DOHH2 (cell line): ENCODE measurements at regions not wholly inside any gene's neighbourhood (a gene's known extent, or its start where the extent isn't known, plus 50 kb on each side); places are given as distances from the start of the nearest gene placed in this dataset.

ENCODE experiments used
- H3F3A ChIP-seq: fragments of 200-600 bp; sonication (generic), shearing (Covaris generic); 2 replicates; pipeline ENCODE4 v1.6.0; 2016; ENCODE audit warnings: antibody characterized with exemption, mild to moderate bottlenecking; ENCODE audit not compliant: control insufficient read depth, insufficient read depth
- H3K27ac ChIP-seq: fragments of 200-600 bp; sonication (generic); 2 replicates; pipeline ENCODE4 v1.5.1; 2014; ENCODE audit warnings: low read depth, mild to moderate bottlenecking, low read length, moderate library complexity
- H3K27me3 ChIP-seq: fragments of 200-600 bp; sonication (generic); 2 replicates; pipeline ENCODE4 v1.6.1; 2014; ENCODE audit warnings: mild to moderate bottlenecking, low read length, mixed read lengths; ENCODE audit not compliant: control insufficient read depth
- H3K36me3 ChIP-seq: fragments of 200-600 bp; sonication (generic); 2 replicates; pipeline ENCODE4 v1.6.1; 2014; ENCODE audit warnings: mild to moderate bottlenecking, low read length, moderate library complexity, mixed read lengths; ENCODE audit not compliant: control insufficient read depth
- H3K4me1 ChIP-seq: fragments of 200-600 bp; sonication (generic); 2 replicates; pipeline ENCODE4 v1.6.1; 2014; ENCODE audit warnings: mild to moderate bottlenecking, low read length, mixed read lengths; ENCODE audit not compliant: control insufficient read depth
- H3K4me2 ChIP-seq: fragments of 200-600 bp; sonication (generic); 2 replicates; pipeline ENCODE4 v1.6.0; 2014; ENCODE audit warnings: mild to moderate bottlenecking, low read length, moderate library complexity
- H3K4me3 ChIP-seq: fragments of 200-600 bp; sonication (generic); 2 replicates; pipeline ENCODE4 v1.5.1; 2014; ENCODE audit warnings: mild to moderate bottlenecking, low read length, mixed read lengths
- H3K79me2 ChIP-seq: fragments of 200-600 bp; sonication (generic); 2 replicates; pipeline ENCODE4 v1.6.1; 2014; ENCODE audit warnings: mild to moderate bottlenecking, low read length, mixed read lengths; ENCODE audit not compliant: control insufficient read depth
- H3K9me2 ChIP-seq: fragments of 200-600 bp; sonication (generic); replicated peaks from 2 replicates; pipeline ENCODE4 v1.6.1; 2014; ENCODE audit warnings: mild to moderate bottlenecking, low read length, mixed read lengths; ENCODE audit not compliant: control insufficient read depth
- H3K9me3 ChIP-seq: fragments of 200-600 bp; sonication (generic); 2 replicates; pipeline ENCODE4 v1.6.1; 2014; ENCODE audit warnings: antibody characterized with exemption, low read length, mixed read lengths; ENCODE audit not compliant: control insufficient read depth, insufficient read depth
- H4K20me1 ChIP-seq: fragments of 200-600 bp; sonication (generic); 2 replicates; pipeline ENCODE4 v1.6.0; 2014; ENCODE audit warnings: low read depth, mild to moderate bottlenecking, antibody characterized with exemption, low read length, moderate library complexity; ENCODE audit not compliant: control insufficient read depth, insufficient read depth
- CTCF ChIP-seq: fragments of 200-600 bp; sonication (generic); IDR thresholded peaks from one replicate; pipeline ENCODE4 v1.5.1; 2014; ENCODE audit warnings: antibody characterized with exemption, mild to moderate bottlenecking, low read depth, low read length; ENCODE audit not compliant: poor library complexity, severe bottlenecking
- EZH2phosphoT487 ChIP-seq: fragments of 200-600 bp; sonication (generic); IDR thresholded peaks from 2 replicates; pipeline ENCODE4 v1.6.1; 2017; ENCODE audit warnings: borderline replicate concordance, mild to moderate bottlenecking, antibody characterized with exemption, low read length, moderate library complexity, mixed read lengths

- Histone ChIP-seq H3K9me2 (no peaks in the 10 kb centered on the region), H3F3A (no peaks in the 10 kb centered on the region), H3K79me2 (no peaks in the 10 kb centered on the region), H3K36me3 (no peaks in the 10 kb centered on the region), H3K27ac (no peak overlapping the region), H3K9me3 (0 out of 2 replicates have a peak, but pooled peaks cover 2% of the 10 kb centered on the region), H4K20me1 (no peaks in the 10 kb centered on the region), H3K4me1 (no peaks in the 10 kb centered on the region), H3K4me2 (no peak overlapping the region), H3K27me3 (no peaks in the 10 kb centered on the region), H3K4me3 (no peak overlapping the region)
- no peak for TF ChIP-seq EZH2phosphoT487
- no peak for TF ChIP-seq CTCF
Measured at GRCh38 chr5:81904861-81905260, 67.0 kb upstream of the ATG10 start.

GRCh38 chr5:81904166-81904565 is 67.7 kb upstream of the ATG10 start:
- Histone ChIP-seq H3K9me3 (0 out of 2 replicates have a peak, but pooled peaks cover 2% of the 10 kb centered on the region), H3K4me3 (no peak overlapping the region), H3K27me3 (no peaks in the 10 kb centered on the region), H3K4me1 (no peaks in the 10 kb centered on the region), H3F3A (no peaks in the 10 kb centered on the region), H3K36me3 (no peaks in the 10 kb centered on the region), H3K9me2 (no peaks in the 10 kb centered on the region), H4K20me1 (no peaks in the 10 kb centered on the region), H3K27ac (no peak overlapping the region), H3K4me2 (no peak overlapping the region), H3K79me2 (no peaks in the 10 kb centered on the region)
- no peak for TF ChIP-seq EZH2phosphoT487
- TF ChIP-seq CTCF = no peak

- Histone ChIP-seq H3K4me3 (no peak overlapping the region), H3K36me3 (no peaks in the 10 kb centered on the region), H3K27me3 (no peaks in the 10 kb centered on the region), H3K4me2 (no peak overlapping the region), H3K9me2 (no peaks in the 10 kb centered on the region), H3F3A (no peaks in the 10 kb centered on the region), H3K9me3 (0 out of 2 replicates have a peak, but pooled peaks cover 2% of the 10 kb centered on the region), H3K27ac (no peak overlapping the region), H3K79me2 (no peaks in the 10 kb centered on the region), H4K20me1 (no peaks in the 10 kb centered on the region), H3K4me1 (no peaks in the 10 kb centered on the region)
- TF ChIP-seq CTCF = no peak
- no peak for TF ChIP-seq EZH2phosphoT487
Measured at GRCh38 chr5:81901586-81901985, 70.2 kb upstream of the ATG10 start.

GRCh38 chr5:81899123-81899522 is 72.7 kb upstream of the ATG10 start:
- Histone ChIP-seq H3K9me3 (0 out of 2 replicates have a peak, but pooled peaks cover 2% of the 10 kb centered on the region), H3K79me2 (no peaks in the 10 kb centered on the region), H3K4me2 (no peak overlapping the region), H3F3A (no peaks in the 10 kb centered on the region), H3K4me3 (no peak overlapping the region), H3K27me3 (no peaks in the 10 kb centered on the region), H3K4me1 (no peaks in the 10 kb centered on the region), H3K27ac (no peak overlapping the region), H3K36me3 (no peaks in the 10 kb centered on the region), H4K20me1 (no peaks in the 10 kb centered on the region), H3K9me2 (no peaks in the 10 kb centered on the region)
- TF ChIP-seq CTCF (no peak), EZH2phosphoT487 (no peak)
